MM.1S (cell line): ENCODE measurements at regions not wholly inside any gene's neighbourhood (a gene's known extent, or its start where the extent isn't known, plus 50 kb on each side); places are given as distances from the start of the nearest gene placed in this dataset.

ENCODE experiments used
- DNase-seq: peaks from one replicate; pipeline ENCODE4 v3.0.0-alpha.2; 2015
- H2AFZ ChIP-seq: fragments of 300-600 bp; sonication (generic); 2 replicates; pipeline ENCODE4 v1.6.0; 2016; ENCODE audit warnings: antibody characterized with exemption, low read length
- H3F3A ChIP-seq: fragments of 300-600 bp; sonication (generic); 2 replicates; pipeline ENCODE4 v1.6.1; 2016; ENCODE audit warnings: mild to moderate bottlenecking, antibody characterized with exemption, low read length, moderate library complexity, mixed read lengths; ENCODE audit not compliant: insufficient read depth
- H3K27ac ChIP-seq: fragments of 300-600 bp; sonication (generic); 2 replicates; pipeline ENCODE4 v1.5.1; 2016; ENCODE audit warnings: mild to moderate bottlenecking, low read length
- H3K27me3 ChIP-seq: fragments of 300-600 bp; sonication (generic); replicated peaks from 2 replicates; pipeline ENCODE4 v1.6.0; 2016; ENCODE audit warnings: low read length; ENCODE audit not compliant: insufficient read depth
- H3K36me3 ChIP-seq: fragments of 300-600 bp; sonication (generic); replicated peaks from 2 replicates; pipeline ENCODE4 v1.6.1; 2016; ENCODE audit warnings: mild to moderate bottlenecking, low read length, mixed read lengths; ENCODE audit not compliant: insufficient read depth
- H3K4me1 ChIP-seq: fragments of 300-600 bp; sonication (generic); 2 replicates; pipeline ENCODE4 v1.6.1; 2016; ENCODE audit warnings: low read length, mixed read lengths
- H3K4me2 ChIP-seq: fragments of 300-600 bp; sonication (generic); 2 replicates; pipeline ENCODE4 v1.6.0; 2016; ENCODE audit warnings: low read depth, low read length
- H3K4me3 ChIP-seq: fragments of 300-600 bp; sonication (generic); 2 replicates; pipeline ENCODE4 v1.5.1; 2016; ENCODE audit warnings: low read length, mixed read lengths
- H3K79me2 ChIP-seq: fragments of 300-600 bp; sonication (generic); 2 replicates; pipeline ENCODE4 v1.6.1; 2016; ENCODE audit warnings: mixed run types, low read length, mixed read lengths
- H3K9ac ChIP-seq: fragments of 300-600 bp; sonication (generic); 2 replicates; pipeline ENCODE4 v1.6.1; 2016; ENCODE audit warnings: low read length, mixed read lengths
- H3K9me2 ChIP-seq: fragments of 300-600 bp; sonication (generic); replicated peaks from 2 replicates; pipeline ENCODE4 v1.6.1; 2016; ENCODE audit warnings: mild to moderate bottlenecking, low read length, mixed read lengths; ENCODE audit not compliant: insufficient read depth
- H3K9me3 ChIP-seq: fragments of 300-600 bp; sonication (generic); replicated peaks from 2 replicates; pipeline ENCODE4 v1.6.1; 2016; ENCODE audit warnings: mild to moderate bottlenecking, low read length, mixed read lengths; ENCODE audit not compliant: insufficient read depth
- H4K20me1 ChIP-seq: fragments of 300-600 bp; sonication (generic); 2 replicates; pipeline ENCODE4 v1.6.1; 2016; ENCODE audit warnings: mild to moderate bottlenecking, low read length, moderate library complexity, mixed read lengths; ENCODE audit not compliant: insufficient read depth
- CTCF ChIP-seq: fragments of 300-600 bp; sonication (generic); IDR thresholded peaks from 2 replicates; pipeline ENCODE4 v1.5.1; 2016; ENCODE audit warnings: antibody characterized with exemption, low read length, mixed read lengths
- EZH2 ChIP-seq: fragments of 300-600 bp; sonication (generic); optimal IDR thresholded peaks from 2 replicates; pipeline ENCODE3; 2017; ENCODE audit warnings: low read depth, mild to moderate bottlenecking, antibody characterized with exemption, low read length, mixed read lengths
- EZH2phosphoT487 ChIP-seq: fragments of 300-600 bp; sonication (generic); IDR thresholded peaks from 2 replicates; pipeline ENCODE4 v1.6.1; 2018; ENCODE audit warnings: antibody characterized with exemption, low read length

DNA sequence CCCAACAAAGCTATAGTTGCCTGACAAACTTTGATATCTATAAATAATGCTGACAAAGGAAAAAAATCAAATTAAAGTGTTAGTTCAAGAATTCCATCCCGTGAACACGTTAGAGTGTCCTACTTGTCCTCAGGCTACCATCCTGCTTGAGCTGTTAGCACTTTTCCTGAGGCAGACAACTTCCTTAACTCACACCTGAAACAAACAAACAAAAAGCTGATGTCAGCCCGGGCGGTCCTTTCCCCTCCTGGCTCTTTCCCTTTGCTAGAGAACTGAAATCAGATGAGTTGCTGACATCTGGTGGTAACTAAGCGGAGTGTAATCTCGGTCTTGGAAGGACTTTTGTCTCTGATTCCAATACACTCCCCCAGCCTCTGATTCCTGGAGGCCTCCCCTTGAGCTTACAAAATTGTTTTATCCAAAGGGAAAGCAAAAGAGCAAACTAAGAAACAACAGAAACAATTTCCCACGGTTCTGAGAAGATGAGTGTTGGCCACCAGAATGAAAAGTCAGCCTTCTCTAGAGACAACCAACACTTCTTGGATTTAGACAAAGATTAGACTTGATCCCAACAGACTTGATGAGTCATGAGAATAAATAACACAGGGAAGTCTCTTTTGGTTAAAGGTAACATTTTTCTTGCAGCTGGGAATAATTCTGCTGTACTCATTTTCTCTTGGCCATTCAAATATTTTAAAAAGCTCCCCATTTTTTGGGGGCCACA lies 135.4 kb downstream of the PROX1 start:
- Histone ChIP-seq H3K27ac (no peak overlapping the region), H3K79me2 (no peaks in the 10 kb centered on the region), H3K36me3 (no peaks in the 10 kb centered on the region), H3F3A (no peaks in the 10 kb centered on the region), H3K4me3 (no peak overlapping the region), H3K9ac (no peak overlapping the region), H3K27me3 (no peaks in the 10 kb centered on the region), H3K9me2 (no peaks in the 10 kb centered on the region), H3K4me1 (0 out of 2 replicates have a peak, but pooled peaks cover 3% of the 10 kb centered on the region), H2AFZ (peak overlapping the region; percentile 6; the same call in 1 of the 2 replicates), H3K4me2 (0 out of 2 replicates have a peak overlapping the region, but pooled peaks have one; percentile 7), H4K20me1 (no peaks in the 10 kb centered on the region), H3K9me3 (no peaks in the 10 kb centered on the region)
- TF ChIP-seq EZH2 (no peak), CTCF (peak; percentile 81)
- DNase-seq = peak; percentile 87

- Histone ChIP-seq H4K20me1 (no peaks in the 10 kb centered on the region), H3K9ac (no peak overlapping the region), H3K4me3 (no peak overlapping the region), H3K27me3 (no peaks in the 10 kb centered on the region), H3K27ac (no peak overlapping the region), H3K4me2 (no peak overlapping the region), H3K36me3 (no peaks in the 10 kb centered on the region), H3F3A (no peaks in the 10 kb centered on the region), H3K4me1 (0 out of 2 replicates have a peak, but pooled peaks cover 3% of the 10 kb centered on the region), H3K79me2 (no peaks in the 10 kb centered on the region), H3K9me3 (no peaks in the 10 kb centered on the region), H3K9me2 (no peaks in the 10 kb centered on the region), H2AFZ (no peak overlapping the region)
- no peak for DNase-seq
- TF ChIP-seq EZH2phosphoT487 (no peak), CTCF (no peak), EZH2 (no peak)
These were observed 136.6 kb downstream of the PROX1 start for GRCh38 chr1:214124281-214124805.

- no peaks in the 10 kb centered on the region for H3K79me2 ChIP-seq
- no peak overlapping the region for H3K27ac ChIP-seq
- H3K4me2 ChIP-seq = no peak overlapping the region
- no peaks in the 10 kb centered on the region for H3F3A ChIP-seq
- no peaks in the 10 kb centered on the region for H3K9me3 ChIP-seq
- no peak overlapping the region for H3K9ac ChIP-seq
- 0 out of 2 replicates have a peak, but pooled peaks cover 3% of the 10 kb centered on the region for H3K4me1 ChIP-seq
- no peaks in the 10 kb centered on the region for H3K9me2 ChIP-seq
- no peak for TF ChIP-seq CTCF
- TF ChIP-seq EZH2 = no peak
- H2AFZ ChIP-seq = no peak overlapping the region
- no peaks in the 10 kb centered on the region for H3K36me3 ChIP-seq
- H4K20me1 ChIP-seq = no peaks in the 10 kb centered on the region
- no peaks in the 10 kb centered on the region for H3K27me3 ChIP-seq
- no peak for DNase-seq
- H3K4me3 ChIP-seq = no peak overlapping the region
These were observed 137.1 kb downstream of the PROX1 start for GRCh38 chr1:214124915-214125314.
